Esophagus muscularis mucosa (tissue), 2 donors: ENCODE measurements at regions not wholly inside any gene's neighbourhood (a gene's known extent, or its start where the extent isn't known, plus 50 kb on each side); places are given as distances from the start of the nearest gene placed in this dataset.

Experiments used
- EP300 ChIP-seq: sonication (generic); formaldehyde crosslinking; IDR thresholded peaks from one replicate; pipeline ENCODE4 v1.6.1; 2017; ENCODE audit warnings: antibody characterized with exemption
- POLR2A ChIP-seq: fragments of 450-650 bp; IDR thresholded peaks from one replicate; pipeline ENCODE4 v1.6.1; 2017; ENCODE audit warnings: antibody characterized with exemption, moderate library complexity, mild to moderate bottlenecking, low read depth

DNA sequence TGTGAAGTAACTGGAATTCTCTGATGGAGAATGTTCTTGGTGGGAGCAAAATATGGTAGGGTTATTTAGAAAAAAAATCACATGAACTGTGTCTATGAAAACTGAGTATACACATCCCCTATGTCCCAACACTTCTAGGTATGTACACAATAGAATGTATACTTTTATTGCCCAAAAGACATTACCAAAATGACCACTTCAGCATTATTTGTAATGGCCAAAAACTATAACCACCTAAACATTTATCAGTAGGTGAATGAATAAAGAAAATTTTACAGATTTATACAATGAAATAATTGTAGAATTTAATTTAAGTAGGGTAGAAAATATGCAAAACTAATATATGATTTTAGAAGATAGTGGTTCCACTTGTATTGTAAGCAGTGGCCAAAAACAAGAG lies 462.8 kb downstream of the KCNJ3 start:
- TF ChIP-seq POLR2A, result no peak
- no peak for TF ChIP-seq EP300
